ENCODE measurements at regions not wholly inside any gene's neighbourhood (a gene's known extent, or its start where the extent isn't known, plus 50 kb on each side); places are given as distances from the start of the nearest gene placed in this dataset.

GRCh38 chr18:78309307-78309706 is 670.3 kb upstream of the SALL3 start:
- TF ChIP-seq POLR2AphosphoS5 (IDR thresholded peaks at IDR 0.05; ENCODE audit: low read depth, low read length), result no peak
- no peak for TF ChIP-seq TAF1 (IDR thresholded peaks at IDR 0.05; ENCODE audit: borderline replicate concordance, low read depth, low read length)
- no peak for TF ChIP-seq POLR2A (IDR thresholded peaks at IDR 0.05; ENCODE audit: low read depth, low read length)

Measured in GM12892 (cell line).